Left colon (tissue), 2 donors: ENCODE measurements at regions not wholly inside any gene's neighbourhood (a gene's known extent, or its start where the extent isn't known, plus 50 kb on each side); places are given as distances from the start of the nearest gene placed in this dataset.
A peak's percentile ranks its signal among the peaks of the same experiment; 100 is the strongest.

Experiments used
- ATAC-seq: fragments of 200-7000 bp; cut with Tn5 transposase; one replicate; pipeline ENCODE4 v1.9.1; 2020; ENCODE audit warnings: mild to moderate bottlenecking, moderate library complexity
- DNase-seq, 2 donors: peaks; one replicate each; pipeline ENCODE4 v3.0.0-alpha.2; 2020
- intact Hi-C, 2 donors: fragments of 100-400 bp; cut with DNase I in 1 of 2; cut with micrococcal nuclease in 1 of 2; formaldehyde crosslinking; loops; one replicate each; pipeline versions ENCODE4 v1.11.2 to v1.14.0; 2022; cut with DNase I, micrococcal nuclease
- donor health status: DM: no; HTN: no; CAD: no.
- donor health status: DM: yes; HTN: yes; CAD: no.

GRCh38 chr3:194536871-194537637 lies 50.3 kb upstream of the ATP13A3 start:
- intact Hi-C loops = no loop called here
- ATAC-seq (peak; percentile 93), DNase-seq (peak; percentile 89 to 91)
